ENCODE measurements at regions not wholly inside any gene's neighbourhood (a gene's known extent, or its start where the extent isn't known, plus 50 kb on each side); places are given as distances from the start of the nearest gene placed in this dataset.

GRCh38 chr2:54377901-54378493 is 78.1 kb upstream of the SPTBN1 start:
- Histone ChIP-seq H3K27ac (ENCODE audit: low read depth, low read length) (no peak overlapping the region), H2BK120ac (ENCODE audit: low read depth, low read length) (no peak overlapping the region), H2BK5ac (ENCODE audit: low read length) (no peak overlapping the region), H3K56ac (ENCODE audit: low read length) (no peak overlapping the region), H3K9ac (ENCODE audit: low read length) (no peak overlapping the region), H3K79me2 (ENCODE audit: control insufficient read depth, insufficient read depth, low read length) (no peaks in the 10 kb centered on the region), H3K4me3 (ENCODE audit: low read length) (no peak overlapping the region), H3K4ac (ENCODE audit: low read depth, low read length) (no peak overlapping the region), H3K4me1 (ENCODE audit: control insufficient read depth, low read depth, low read length) (peaks cover 2% of the 10 kb centered on the region), H2AK5ac (ENCODE audit: low read length) (no peak overlapping the region), H3K4me2 (ENCODE audit: low read length) (no peak overlapping the region), H2BK15ac (replicated peaks; ENCODE audit: low read depth) (no peak overlapping the region), H4K8ac (ENCODE audit: low read depth, low read length) (no peak overlapping the region), H3K23ac (ENCODE audit: low read length) (no peak overlapping the region), H3K18ac (ENCODE audit: low read length) (no peak overlapping the region), H4K5ac (ENCODE audit: low read length) (no peak overlapping the region), H3K79me1 (ENCODE audit: low read length) (no peaks in the 10 kb centered on the region), H3K36me3 (ENCODE audit: control insufficient read depth, insufficient read depth, low read length) (no peaks in the 10 kb centered on the region), H3K27me3 (ENCODE audit: insufficient read depth, low read length, poor library complexity) (no peaks in the 10 kb centered on the region)
- no CpG with 5 or more reads among the region's 10 CpGs for WGBS (ENCODE audit: extremely low coverage, insufficient coverage, low lambda C conversion rate)
- peak; percentile 62 for DNase-seq

GRCh38 chr2:54380670-54381069 is 75.5 kb upstream of the SPTBN1 start:
- no CpG with 5 or more reads among the region's 8 CpGs for WGBS (ENCODE audit: extremely low coverage, insufficient coverage, low lambda C conversion rate)
- H3K27ac ChIP-seq (ENCODE audit: low read depth, low read length) = no peak overlapping the region

GRCh38 chr2:54381293-54381692 is 74.8 kb upstream of the SPTBN1 start:
- no CpG with 5 or more reads among the region's 5 CpGs for WGBS (ENCODE audit: extremely low coverage, insufficient coverage, low lambda C conversion rate)
- Histone ChIP-seq H2BK5ac (ENCODE audit: low read length) (no peak overlapping the region), H3K36me3 (ENCODE audit: control insufficient read depth, insufficient read depth, low read length) (no peaks in the 10 kb centered on the region), H3K79me1 (ENCODE audit: low read length) (no peaks in the 10 kb centered on the region), H3K18ac (ENCODE audit: low read length) (no peak overlapping the region), H3K27ac (ENCODE audit: low read depth, low read length) (no peak overlapping the region), H3K4me2 (ENCODE audit: low read length) (no peak overlapping the region), H2BK15ac (replicated peaks; ENCODE audit: low read depth) (no peak overlapping the region), H3K56ac (ENCODE audit: low read length) (no peak overlapping the region), H4K8ac (ENCODE audit: low read depth, low read length) (no peak overlapping the region), H2BK120ac (ENCODE audit: low read depth, low read length) (no peak overlapping the region), H2AK5ac (ENCODE audit: low read length) (no peak overlapping the region), H3K79me2 (ENCODE audit: control insufficient read depth, insufficient read depth, low read length) (no peaks in the 10 kb centered on the region), H3K4me1 (ENCODE audit: control insufficient read depth, low read depth, low read length) (peaks cover 2% of the 10 kb centered on the region), H3K4me3 (ENCODE audit: low read length) (no peak overlapping the region), H4K5ac (ENCODE audit: low read length) (no peak overlapping the region), H3K23ac (ENCODE audit: low read length) (no peak overlapping the region), H3K9ac (ENCODE audit: low read length) (no peak overlapping the region), H3K4ac (ENCODE audit: low read depth, low read length) (no peak overlapping the region), H3K27me3 (ENCODE audit: insufficient read depth, low read length, poor library complexity) (no peaks in the 10 kb centered on the region)
- DNase-seq = no peak

More at GRCh38 chr2:54380670-54381069, 75.5 kb upstream of the SPTBN1 start:
- no peak overlapping the region for H3K18ac ChIP-seq (ENCODE audit: low read length)
- H3K4ac ChIP-seq (ENCODE audit: low read depth, low read length) = no peak overlapping the region
- no peak overlapping the region for H3K56ac ChIP-seq (ENCODE audit: low read length)
- H2BK15ac ChIP-seq (replicated peaks; ENCODE audit: low read depth) = no peak overlapping the region
- peaks cover 2% of the 10 kb centered on the region for H3K4me1 ChIP-seq (ENCODE audit: control insufficient read depth, low read depth, low read length)
- H3K27me3 ChIP-seq (ENCODE audit: insufficient read depth, low read length, poor library complexity) = no peaks in the 10 kb centered on the region
- H2AK5ac ChIP-seq (ENCODE audit: low read length) = peak overlapping the region; percentile 46
- H4K8ac ChIP-seq (ENCODE audit: low read depth, low read length) = no peak overlapping the region
- H2BK5ac ChIP-seq (ENCODE audit: low read length) = no peak overlapping the region
- no peaks in the 10 kb centered on the region for H3K79me2 ChIP-seq (ENCODE audit: control insufficient read depth, insufficient read depth, low read length)
- no peak overlapping the region for H2BK120ac ChIP-seq (ENCODE audit: low read depth, low read length)
- H3K36me3 ChIP-seq (ENCODE audit: control insufficient read depth, insufficient read depth, low read length) = no peaks in the 10 kb centered on the region
- no peaks in the 10 kb centered on the region for H3K79me1 ChIP-seq (ENCODE audit: low read length)
- H3K9ac ChIP-seq (ENCODE audit: low read length) = no peak overlapping the region
- H3K4me2 ChIP-seq (ENCODE audit: low read length) = no peak overlapping the region
- no peak for DNase-seq
- H4K5ac ChIP-seq (ENCODE audit: low read length) = no peak overlapping the region
- no peak overlapping the region for H3K4me3 ChIP-seq (ENCODE audit: low read length)
- H3K23ac ChIP-seq (ENCODE audit: low read length) = no peak overlapping the region

GRCh38 chr2:54382601-54383000 is 73.5 kb upstream of the SPTBN1 start:
- H3K27me3 ChIP-seq (ENCODE audit: insufficient read depth, low read length, poor library complexity) = no peaks in the 10 kb centered on the region
- H3K9ac ChIP-seq (ENCODE audit: low read length) = no peak overlapping the region
- no peaks in the 10 kb centered on the region for H3K79me2 ChIP-seq (ENCODE audit: control insufficient read depth, insufficient read depth, low read length)
- no CpG with 5 or more reads among the region's 4 CpGs for WGBS (ENCODE audit: extremely low coverage, insufficient coverage, low lambda C conversion rate)
- H3K27ac ChIP-seq (ENCODE audit: low read depth, low read length) = no peak overlapping the region
- H3K79me1 ChIP-seq (ENCODE audit: low read length) = no peaks in the 10 kb centered on the region
- no peak overlapping the region for H2AK5ac ChIP-seq (ENCODE audit: low read length)
- H2BK15ac ChIP-seq (replicated peaks; ENCODE audit: low read depth) = no peak overlapping the region
- H3K18ac ChIP-seq (ENCODE audit: low read length) = no peak overlapping the region
- H2BK120ac ChIP-seq (ENCODE audit: low read depth, low read length) = no peak overlapping the region
- no peaks in the 10 kb centered on the region for H3K4me1 ChIP-seq (ENCODE audit: control insufficient read depth, low read depth, low read length)
- no peak overlapping the region for H3K56ac ChIP-seq (ENCODE audit: low read length)
- no peak overlapping the region for H2BK5ac ChIP-seq (ENCODE audit: low read length)
- no peak overlapping the region for H3K4me3 ChIP-seq (ENCODE audit: low read length)
- no peak for DNase-seq
- no peak overlapping the region for H4K8ac ChIP-seq (ENCODE audit: low read depth, low read length)
- no peak overlapping the region for H3K4ac ChIP-seq (ENCODE audit: low read depth, low read length)
- H3K36me3 ChIP-seq (ENCODE audit: control insufficient read depth, insufficient read depth, low read length) = no peaks in the 10 kb centered on the region
- no peak overlapping the region for H4K5ac ChIP-seq (ENCODE audit: low read length)
- no peak overlapping the region for H3K23ac ChIP-seq (ENCODE audit: low read length)
- no peak overlapping the region for H3K4me2 ChIP-seq (ENCODE audit: low read length)

- no peak for DNase-seq
- Histone ChIP-seq H3K27ac (ENCODE audit: low read depth, low read length) (no peak overlapping the region), H3K36me3 (ENCODE audit: control insufficient read depth, insufficient read depth, low read length) (no peaks in the 10 kb centered on the region), H3K4me1 (ENCODE audit: control insufficient read depth, low read depth, low read length) (no peaks in the 10 kb centered on the region), H3K79me2 (ENCODE audit: control insufficient read depth, insufficient read depth, low read length) (no peaks in the 10 kb centered on the region), H3K23ac (ENCODE audit: low read length) (no peak overlapping the region), H4K5ac (ENCODE audit: low read length) (no peak overlapping the region), H2AK5ac (ENCODE audit: low read length) (no peak overlapping the region), H4K8ac (ENCODE audit: low read depth, low read length) (no peak overlapping the region), H3K4ac (ENCODE audit: low read depth, low read length) (no peak overlapping the region), H2BK5ac (ENCODE audit: low read length) (no peak overlapping the region), H3K4me2 (ENCODE audit: low read length) (no peak overlapping the region), H3K18ac (ENCODE audit: low read length) (no peak overlapping the region), H3K27me3 (ENCODE audit: insufficient read depth, low read length, poor library complexity) (no peaks in the 10 kb centered on the region), H2BK120ac (ENCODE audit: low read depth, low read length) (no peak overlapping the region), H3K56ac (ENCODE audit: low read length) (no peak overlapping the region), H3K79me1 (ENCODE audit: low read length) (no peaks in the 10 kb centered on the region), H3K9ac (ENCODE audit: low read length) (no peak overlapping the region), H3K4me3 (ENCODE audit: low read length) (no peak overlapping the region), H2BK15ac (replicated peaks; ENCODE audit: low read depth) (no peak overlapping the region)
- WGBS (ENCODE audit: extremely low coverage, insufficient coverage, low lambda C conversion rate) = no CpG with 5 or more reads among the region's 11 CpGs
Observed at GRCh38 chr2:54384301-54385203, 71.6 kb upstream of the SPTBN1 start.

All from mesendoderm (in vitro differentiated cells).